ENCODE measurements at regions not wholly inside any gene's neighbourhood (a gene's known extent, or its start where the extent isn't known, plus 50 kb on each side); places are given as distances from the start of the nearest gene placed in this dataset.

- no peaks in the 10 kb centered on the region for H3K27me3 Mint-ChIP-seq (ENCODE audit: low read depth)
- H3K36me3 Mint-ChIP-seq = peaks cover 9% of the 10 kb centered on the region
- no peak overlapping the region for H3K4me3 Mint-ChIP-seq
- H3K9me3 Mint-ChIP-seq = peaks cover 15% of the 10 kb centered on the region
- no peak overlapping the region for H3K27ac Mint-ChIP-seq
- H3K4me1 Mint-ChIP-seq = no peaks in the 10 kb centered on the region
- TF ChIP-seq CTCF (IDR thresholded peaks at IDR 0.05; ENCODE audit: unreplicated experiment) = no peak
- DNase-seq (ENCODE audit: low spot score in 2 of 2, unreplicated experiment in 2 of 2) = no peak
These were observed 121.6 kb downstream of the OAT start for GRCh38 chr10:124296813-124297788.

- no peaks in the 10 kb centered on the region for H3K27me3 Mint-ChIP-seq (ENCODE audit: low read depth)
- DNase-seq (ENCODE audit: low spot score in 2 of 2, unreplicated experiment in 2 of 2) = peak in 1 of 2 experiments; percentile 48
These were observed 122.5 kb downstream of the OAT start for GRCh38 chr10:124296121-124296812.

GRCh38 chr10:124294811-124295770 lies 123.6 kb downstream of the OAT start:
- no peaks in the 10 kb centered on the region for H3K4me1 Mint-ChIP-seq
- TF ChIP-seq CTCF (IDR thresholded peaks at IDR 0.05; ENCODE audit: unreplicated experiment) = no peak
- H3K27me3 Mint-ChIP-seq (ENCODE audit: low read depth) = no peaks in the 10 kb centered on the region
- no peak for DNase-seq (ENCODE audit: low spot score in 2 of 2, unreplicated experiment in 2 of 2)
- H3K4me3 Mint-ChIP-seq = no peak overlapping the region
- H3K36me3 Mint-ChIP-seq = no peaks in the 10 kb centered on the region
- no peaks in the 10 kb centered on the region for H3K9me3 Mint-ChIP-seq
- no peak overlapping the region for H3K27ac Mint-ChIP-seq

More at GRCh38 chr10:124296121-124296812, 122.5 kb downstream of the OAT start:
- peaks cover 9% of the 10 kb centered on the region for H3K36me3 Mint-ChIP-seq
- no peak for TF ChIP-seq CTCF (IDR thresholded peaks at IDR 0.05; ENCODE audit: unreplicated experiment)
- H3K9me3 Mint-ChIP-seq = peaks cover 12% of the 10 kb centered on the region
- no peak overlapping the region for H3K27ac Mint-ChIP-seq
- no peaks in the 10 kb centered on the region for H3K4me1 Mint-ChIP-seq
- H3K4me3 Mint-ChIP-seq = no peak overlapping the region

GRCh38 chr10:124293616-124294449 lies 124.9 kb downstream of the OAT start:
- no peak overlapping the region for H3K27ac Mint-ChIP-seq
- DNase-seq (ENCODE audit: low spot score in 2 of 2, unreplicated experiment in 2 of 2) = no peak
- no peaks in the 10 kb centered on the region for H3K4me1 Mint-ChIP-seq

More at GRCh38 chr10:124293616-124294449, 124.9 kb downstream of the OAT start:
- Mint-ChIP-seq H3K4me3 (no peak overlapping the region), H3K9me3 (no peaks in the 10 kb centered on the region), H3K36me3 (no peaks in the 10 kb centered on the region), H3K27me3 (ENCODE audit: low read depth) (no peaks in the 10 kb centered on the region)
- no peak for TF ChIP-seq CTCF (IDR thresholded peaks at IDR 0.05; ENCODE audit: unreplicated experiment)

Data from mesothelial cell of epicardium (in vitro differentiated cells).